ENCODE measurements at regions not wholly inside any gene's neighbourhood (a gene's known extent, or its start where the extent isn't known, plus 50 kb on each side); places are given as distances from the start of the nearest gene placed in this dataset.
A peak's percentile ranks its signal among the peaks of the same experiment; 100 is the strongest.

- DNase-seq (ENCODE audit: low spot score): no peak
- intact Hi-C loops (cut with DNase I): loop anchor here (10.0 kb wide), 1 partner anchor 150 kb away; the partner anchor contains the start of gene EDNRA
Measured at GRCh38 chr4:147335183-147335582, 145.7 kb upstream of the EDNRA start.

- DNase-seq (ENCODE audit: low spot score): no peak
- intact Hi-C loops (cut with DNase I): loop anchor here (10.0 kb wide), 1 partner anchor 149 kb away; the partner anchor contains the start of gene EDNRA
Measured at GRCh38 chr4:147336252-147336651, 144.6 kb upstream of the EDNRA start.

GRCh38 chr4:147339100-147339499 lies 141.8 kb upstream of the EDNRA start:
- intact Hi-C loops (cut with DNase I): loop anchor here (10.0 kb wide), 1 partner anchor 146 kb away; the partner anchor contains the start of gene EDNRA
- DNase-seq (ENCODE audit: low spot score): no peak

- intact Hi-C loops (cut with DNase I): no loop called here
Measured at GRCh38 chr4:147340111-147340510, 140.8 kb upstream of the EDNRA start.

GRCh38 chr4:147340591-147341120 lies 140.2 kb upstream of the EDNRA start:
- intact Hi-C loops (cut with DNase I): no loop called here
- no peak for DNase-seq (ENCODE audit: low spot score)

More at GRCh38 chr4:147340111-147340510, 140.8 kb upstream of the EDNRA start:
- no peak for DNase-seq (ENCODE audit: low spot score)

- no peak for DNase-seq (ENCODE audit: low spot score)
- intact Hi-C loops (cut with DNase I): no loop called here
Measured at GRCh38 chr4:147343692-147344091, 137.2 kb upstream of the EDNRA start.

GRCh38 chr4:147345662-147346061 lies 135.2 kb upstream of the EDNRA start:
- intact Hi-C loops (cut with DNase I): no loop called here
- DNase-seq (ENCODE audit: low spot score): no peak

GRCh38 chr4:147347217-147347616 lies 133.7 kb upstream of the EDNRA start:
- no peak for DNase-seq (ENCODE audit: low spot score)
- intact Hi-C loops (cut with DNase I): no loop called here

- DNase-seq (ENCODE audit: low spot score): no peak
- intact Hi-C loops (cut with DNase I): no loop called here
Measured at GRCh38 chr4:147349193-147349592, 131.7 kb upstream of the EDNRA start.

- no peak for DNase-seq (ENCODE audit: low spot score)
- intact Hi-C loops (cut with DNase I): no loop called here
Measured at GRCh38 chr4:147351083-147351787, 129.7 kb upstream of the EDNRA start.

- intact Hi-C loops (cut with DNase I): no loop called here
- no peak for DNase-seq (ENCODE audit: low spot score)
Measured at GRCh38 chr4:147354237-147354636, 126.7 kb upstream of the EDNRA start.

- intact Hi-C loops (cut with DNase I): no loop called here
- no peak for DNase-seq (ENCODE audit: low spot score)
Measured at GRCh38 chr4:147355032-147355656, 125.8 kb upstream of the EDNRA start.

- no peak for DNase-seq (ENCODE audit: low spot score)
- intact Hi-C loops (cut with DNase I): no loop called here
Measured at GRCh38 chr4:147355847-147356246, 125.0 kb upstream of the EDNRA start.

GRCh38 chr4:147360301-147360700 lies 120.6 kb upstream of the EDNRA start:
- no peak for DNase-seq (ENCODE audit: low spot score)
- intact Hi-C loops (cut with DNase I): loop anchor here (5.0 to 10.0 kb wide), 2 partner anchors 33 to 124 kb away; partner anchors contain the start of gene EDNRA

GRCh38 chr4:147361726-147362125 lies 119.2 kb upstream of the EDNRA start:
- no peak for DNase-seq (ENCODE audit: low spot score)
- intact Hi-C loops (cut with DNase I): loop anchor here (5.0 to 10.0 kb wide), 2 partner anchors 34 to 123 kb away; partner anchors contain the start of gene EDNRA

GRCh38 chr4:147362938-147363337 lies 118.0 kb upstream of the EDNRA start:
- intact Hi-C loops (cut with DNase I): loop anchor here (5.0 to 10.0 kb wide), 2 partner anchors 36 to 122 kb away; partner anchors contain the start of gene EDNRA
- peak; percentile 83 for DNase-seq (ENCODE audit: low spot score)

- intact Hi-C loops (cut with DNase I): loop anchor here (5.0 to 10.0 kb wide), 2 partner anchors 36 to 121 kb away; partner anchors contain the start of gene EDNRA
- no peak for DNase-seq (ENCODE audit: low spot score)
Measured at GRCh38 chr4:147363514-147363913, 117.4 kb upstream of the EDNRA start.

GRCh38 chr4:147365396-147365795 lies 115.5 kb upstream of the EDNRA start:
- intact Hi-C loops (cut with DNase I): loop anchor here (10.0 kb wide), 1 partner anchor 119 kb away; the partner anchor contains the start of gene EDNRA
- no peak for DNase-seq (ENCODE audit: low spot score)

GRCh38 chr4:147366164-147366563 lies 114.7 kb upstream of the EDNRA start:
- intact Hi-C loops (cut with DNase I): loop anchor here (10.0 kb wide), 1 partner anchor 119 kb away; the partner anchor contains the start of gene EDNRA
- no peak for DNase-seq (ENCODE audit: low spot score)

- DNase-seq (ENCODE audit: low spot score): no peak
- intact Hi-C loops (cut with DNase I): loop anchor here (10.0 kb wide), 1 partner anchor 117 kb away; the partner anchor contains the start of gene EDNRA
Measured at GRCh38 chr4:147367891-147368290, 113.0 kb upstream of the EDNRA start.
